ENCODE measurements at regions not wholly inside any gene's neighbourhood (a gene's known extent, or its start where the extent isn't known, plus 50 kb on each side); places are given as distances from the start of the nearest gene placed in this dataset.

DNA sequence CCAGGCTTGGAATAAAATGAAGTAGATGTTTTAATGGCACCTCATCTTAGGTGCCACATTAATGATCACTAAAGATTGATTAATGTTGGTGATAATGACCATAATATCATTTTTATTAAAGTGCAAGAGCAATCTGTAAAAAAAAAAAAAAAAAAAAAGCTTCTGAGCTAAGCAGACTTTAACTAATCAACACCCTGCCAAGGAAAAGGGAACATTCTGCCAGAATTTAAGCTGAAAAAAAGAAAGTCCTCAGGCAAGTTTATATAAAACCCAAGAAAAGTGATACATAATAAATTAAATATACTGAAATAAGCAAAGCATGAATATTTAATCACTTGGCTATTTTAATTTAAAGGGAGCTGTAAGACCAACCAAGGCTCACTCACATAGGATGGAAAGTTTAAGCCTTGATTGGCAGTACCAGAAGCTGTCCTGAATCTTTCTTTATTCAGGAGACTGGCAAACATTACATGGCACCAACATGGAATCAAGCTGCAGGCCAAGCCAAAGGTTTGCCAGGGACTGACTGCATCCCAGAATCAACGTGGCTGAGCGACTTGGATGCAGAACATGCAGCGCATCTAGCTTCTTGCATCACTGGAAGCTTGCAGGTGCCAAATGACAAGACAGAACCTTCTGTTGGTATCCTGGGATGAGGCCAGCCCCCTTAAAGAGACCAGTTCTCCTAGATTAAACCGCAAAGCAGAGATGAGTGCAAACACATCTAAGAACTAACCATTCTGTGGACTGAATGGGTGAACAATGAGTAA lies 413.6 kb downstream of the ENC1 start:
- DNase-seq: no peak

DNA sequence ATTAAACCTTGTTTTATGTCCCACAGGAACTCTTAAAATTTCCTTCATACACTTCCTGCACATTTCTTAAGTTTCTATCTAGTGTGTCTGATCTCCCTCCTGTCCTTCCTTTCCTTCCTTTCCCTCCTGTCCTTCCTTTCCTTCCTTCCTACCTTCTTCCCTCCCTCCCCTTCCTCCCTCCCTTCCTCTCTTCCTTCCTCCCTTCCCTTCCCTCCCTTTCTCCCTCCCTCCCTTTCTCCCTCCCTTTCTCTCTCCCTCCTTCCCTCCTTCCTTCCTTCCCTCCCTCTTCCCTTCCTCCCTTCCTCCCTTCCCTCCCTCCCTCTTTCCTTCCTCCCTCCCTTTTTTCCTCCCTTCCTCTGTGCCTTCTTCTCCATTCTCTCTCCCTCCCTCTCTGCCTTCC lies 414.9 kb downstream of the ENC1 start:
- DNase-seq: no peak

DNA sequence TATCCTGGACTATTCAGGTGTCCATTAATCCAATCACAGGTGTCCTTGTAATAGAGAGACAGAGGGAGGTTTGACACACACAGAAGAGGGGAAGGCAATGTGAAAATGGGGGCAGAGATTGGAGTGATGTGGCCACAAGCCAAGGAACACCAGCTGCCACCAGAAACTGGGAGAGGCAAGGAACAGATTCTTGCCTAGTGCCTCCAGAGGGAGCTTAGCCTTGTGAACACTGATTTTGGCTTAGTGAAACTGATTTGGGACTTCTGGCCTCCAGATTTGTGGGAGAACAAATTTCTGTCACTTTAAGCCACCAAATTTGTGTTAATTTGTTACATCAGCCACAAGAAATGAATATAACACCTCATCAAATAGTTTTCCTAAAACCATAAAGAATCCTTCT lies 416.2 kb downstream of the ENC1 start:
- DNase-seq: no peak

DNA sequence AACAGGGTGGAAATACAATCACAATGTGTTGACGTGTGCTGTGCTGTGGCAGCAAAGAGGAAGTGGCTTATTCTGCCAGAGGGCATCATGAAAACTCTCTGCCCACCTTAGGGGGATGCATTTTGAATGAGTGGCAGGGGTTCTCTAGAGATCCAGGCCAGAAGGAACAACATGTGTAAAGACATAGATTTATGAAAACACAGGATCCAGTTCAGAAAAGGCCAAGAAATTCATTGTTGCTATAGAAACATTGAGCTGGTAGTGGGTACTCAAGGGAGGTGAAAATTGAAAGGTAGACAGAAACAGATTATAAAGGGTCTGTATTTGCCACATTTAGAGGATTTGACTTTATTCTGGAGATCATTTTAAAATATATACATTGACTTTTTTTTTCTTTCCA lies 417.7 kb downstream of the ENC1 start:
- DNase-seq: no peak

DNA sequence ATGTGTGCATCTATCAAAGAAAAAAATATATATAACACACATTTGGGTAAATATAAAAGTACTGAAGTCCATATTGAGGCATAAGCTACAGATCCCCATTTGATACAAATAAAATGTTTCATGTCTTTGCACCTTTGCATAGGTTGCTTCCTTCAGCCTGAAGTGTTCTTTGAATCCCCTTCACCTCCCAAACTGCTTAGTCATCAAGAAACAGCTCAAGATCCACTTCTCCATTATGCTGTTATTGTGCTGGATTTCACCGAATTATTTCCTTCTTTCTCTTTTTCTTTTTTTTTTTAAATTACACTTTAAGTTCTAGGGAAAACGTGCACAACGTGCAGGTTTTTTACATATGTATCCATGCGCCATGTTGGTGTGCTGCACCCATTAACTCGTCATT lies 419.1 kb downstream of the ENC1 start:
- no peak for DNase-seq

DNA sequence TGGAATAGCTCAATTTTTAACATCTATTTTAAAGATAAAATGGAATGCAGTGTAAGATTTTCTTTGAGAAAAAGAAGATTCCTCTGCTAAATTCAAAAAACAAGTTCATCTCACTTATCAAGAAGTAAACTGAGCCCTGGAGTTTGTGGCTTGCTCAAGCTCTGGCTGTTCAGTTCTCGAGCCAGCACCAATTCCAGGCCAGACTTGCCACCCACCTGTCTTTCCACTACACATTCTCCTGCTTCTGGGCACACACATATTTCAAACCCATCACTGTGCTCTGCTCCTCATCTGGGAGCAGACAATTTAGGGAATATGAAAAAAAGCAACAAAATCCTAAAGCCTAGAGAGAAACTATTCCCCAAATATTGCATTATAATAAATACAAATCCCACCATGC lies 424.5 kb downstream of the ENC1 start:
- DNase-seq: no peak

DNA sequence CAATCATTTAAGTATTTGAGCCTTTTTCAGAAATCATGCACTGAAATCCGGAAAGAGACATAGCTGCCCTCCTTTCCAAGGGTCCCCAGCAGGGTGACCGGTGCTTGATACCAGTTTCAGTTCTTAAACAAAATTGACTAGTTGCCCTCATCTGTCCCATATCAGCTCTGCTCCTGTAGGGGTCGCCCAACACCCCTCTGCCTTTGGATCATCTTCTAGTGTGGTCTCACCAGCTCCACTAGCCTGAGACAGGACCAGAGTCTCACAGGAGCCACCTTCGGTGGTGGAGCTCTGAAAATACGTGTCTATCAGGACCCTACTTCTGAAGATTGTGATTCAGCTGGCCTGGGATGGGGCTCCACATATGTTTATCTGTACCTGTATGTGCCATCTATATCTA lies 428.2 kb downstream of the ENC1 start:
- no peak for DNase-seq

DNA sequence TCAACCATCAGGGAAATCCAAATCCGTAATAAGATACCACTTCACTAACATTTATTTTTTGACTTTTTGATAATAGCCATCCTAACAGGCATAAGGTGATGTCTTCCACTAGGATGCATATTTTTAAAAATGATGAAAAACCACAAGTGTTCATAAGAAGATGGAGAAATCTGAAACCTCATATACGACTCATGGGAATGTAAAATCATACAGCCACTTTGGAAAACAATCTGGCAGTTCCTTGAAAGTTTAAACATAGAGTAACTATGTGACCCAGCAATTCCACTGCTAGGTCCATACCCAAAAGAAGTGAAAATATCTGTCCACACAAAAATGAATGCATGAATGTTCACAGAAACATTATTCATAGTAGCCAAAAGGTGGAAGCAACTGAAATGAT lies 431.0 kb downstream of the ENC1 start:
- no peak for DNase-seq

DNA sequence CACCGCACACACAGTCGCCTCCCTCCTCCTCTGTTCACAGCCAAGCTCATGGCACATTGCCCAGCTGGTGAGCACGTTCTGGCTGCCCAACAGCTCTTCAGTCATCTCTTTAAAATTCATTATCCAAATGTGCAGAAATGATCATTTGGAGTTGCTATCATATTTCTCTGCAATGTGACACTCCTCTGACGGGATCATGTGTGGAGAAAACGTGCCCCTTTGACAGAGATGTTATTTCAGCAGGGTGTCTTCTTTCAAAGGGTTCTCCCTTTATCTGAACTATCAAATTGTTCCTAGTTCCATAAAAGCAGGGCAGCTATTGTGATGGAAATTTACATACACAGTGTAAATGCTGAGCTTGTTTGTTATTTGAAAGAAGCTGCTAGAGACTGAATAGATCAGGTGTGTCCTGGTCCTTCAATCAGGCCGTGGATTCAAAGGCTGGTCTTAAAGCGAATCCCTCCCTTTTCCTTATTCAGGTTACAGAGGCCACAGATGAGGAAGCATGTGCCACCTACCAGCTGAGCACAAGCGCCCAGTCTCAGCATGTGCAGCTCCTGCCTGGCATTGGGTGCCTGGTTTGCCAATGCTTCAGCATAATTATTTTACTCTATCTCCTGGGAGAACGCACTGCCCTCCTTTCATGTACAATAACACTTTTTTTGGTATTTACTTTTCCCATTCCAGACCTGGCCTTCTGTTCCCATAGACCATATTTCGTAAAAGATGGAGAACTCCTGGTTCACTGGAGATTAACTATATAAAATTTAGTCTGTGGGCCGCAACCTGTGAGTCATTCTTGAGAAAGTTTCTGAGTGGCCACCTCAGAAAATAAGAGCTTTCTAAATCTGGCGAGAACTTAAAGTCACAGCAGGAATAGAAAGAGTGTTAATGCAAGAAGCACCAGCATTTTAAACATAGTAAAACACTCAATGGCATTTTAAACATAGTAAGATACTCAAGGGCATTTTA lies 433.7 kb downstream of the ENC1 start:
- peak; percentile 39 for DNase-seq

DNA sequence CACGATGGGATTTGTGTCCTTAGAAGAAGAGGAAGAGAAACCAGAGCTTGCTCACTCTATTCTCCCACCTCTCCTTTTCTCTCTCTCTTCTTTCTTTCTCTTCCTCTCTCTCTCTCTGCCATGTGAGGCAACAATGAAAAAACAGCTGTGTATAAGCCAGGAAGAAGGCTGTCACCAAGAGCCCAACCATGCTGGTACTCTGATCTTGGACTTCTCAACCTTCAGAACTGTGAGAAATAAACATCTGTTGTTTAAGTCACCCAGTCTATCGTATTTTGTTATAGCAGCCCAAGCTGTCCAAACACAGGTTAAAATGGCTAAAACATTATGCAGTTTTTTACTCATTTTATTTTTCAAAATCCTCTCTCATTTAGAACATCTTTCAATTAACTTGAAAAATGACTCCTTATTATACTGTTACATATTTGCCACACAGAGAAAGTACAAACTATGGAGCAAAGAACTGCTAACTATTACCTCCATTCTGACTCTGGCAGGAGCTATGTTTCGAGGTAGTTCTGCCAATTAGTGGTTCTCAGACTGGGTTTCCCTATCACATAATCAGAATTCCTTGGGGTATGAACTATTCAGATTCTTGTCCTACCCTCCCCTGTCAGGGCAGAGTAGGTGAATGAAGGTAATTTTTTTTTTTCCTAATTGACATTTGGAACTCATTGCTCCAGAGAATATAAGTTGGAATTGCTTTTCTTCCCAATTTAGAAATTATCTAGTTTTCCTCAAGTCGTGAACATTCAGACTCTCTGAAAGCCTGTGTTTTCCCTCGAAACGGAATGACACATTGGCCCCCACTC lies 434.6 kb downstream of the ENC1 start:
- no peak for DNase-seq

DNA sequence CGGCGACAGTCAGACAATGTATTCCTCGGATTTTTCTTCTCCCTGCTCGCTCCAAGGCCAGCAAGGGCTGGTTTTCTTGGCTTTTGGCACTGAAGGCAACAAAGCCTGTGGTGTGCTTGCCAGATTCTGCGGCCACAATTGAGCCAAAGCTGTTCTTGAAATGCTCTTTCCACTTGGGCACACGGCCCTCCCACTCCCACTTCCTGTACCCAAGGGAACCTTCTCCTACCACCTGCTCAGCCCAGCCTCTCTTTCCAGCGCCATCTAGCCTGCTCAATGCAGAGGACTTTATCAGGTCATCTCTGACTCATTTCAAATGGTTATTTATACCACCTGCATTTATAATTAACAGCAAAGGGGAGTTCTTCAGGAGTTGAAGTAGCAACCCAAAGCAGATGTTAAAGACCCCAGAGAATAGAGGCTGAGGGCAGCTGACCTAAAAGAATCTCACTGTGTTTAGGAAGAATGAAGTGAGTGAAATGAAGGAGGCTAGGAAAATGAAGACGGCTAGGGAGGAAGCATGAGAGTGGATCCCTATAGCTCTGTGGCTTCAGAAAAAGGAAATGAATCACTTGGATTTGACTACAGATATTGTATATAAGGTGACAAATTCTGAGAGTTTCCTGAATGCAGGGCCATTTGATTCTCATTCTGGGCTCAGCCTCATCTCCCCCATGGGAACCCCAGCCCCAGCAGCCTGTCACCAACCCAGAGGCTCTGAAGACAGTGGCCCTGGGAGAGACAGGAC lies 439.0 kb downstream of the ENC1 start:
- no peak for DNase-seq

DNA sequence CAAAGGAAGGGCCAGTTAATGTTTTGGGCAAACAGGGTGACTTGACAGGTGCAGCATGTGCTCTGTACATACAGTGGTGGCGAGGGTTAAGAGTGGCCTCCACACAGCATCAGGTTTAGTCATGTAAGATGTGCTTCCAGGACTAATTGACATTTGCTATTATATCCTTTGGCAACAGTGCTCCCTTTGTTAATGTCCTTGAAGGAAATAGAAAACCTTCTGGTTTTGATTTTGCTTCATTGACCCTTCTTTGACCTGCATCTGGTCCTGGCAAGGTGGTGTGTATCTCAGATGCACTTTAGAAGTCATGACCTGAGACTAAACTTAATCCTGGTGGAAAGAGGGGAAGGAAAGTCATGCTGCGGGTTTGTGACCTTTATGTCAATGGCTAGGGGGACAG lies 440.0 kb downstream of the ENC1 start:
- DNase-seq: no peak

DNA sequence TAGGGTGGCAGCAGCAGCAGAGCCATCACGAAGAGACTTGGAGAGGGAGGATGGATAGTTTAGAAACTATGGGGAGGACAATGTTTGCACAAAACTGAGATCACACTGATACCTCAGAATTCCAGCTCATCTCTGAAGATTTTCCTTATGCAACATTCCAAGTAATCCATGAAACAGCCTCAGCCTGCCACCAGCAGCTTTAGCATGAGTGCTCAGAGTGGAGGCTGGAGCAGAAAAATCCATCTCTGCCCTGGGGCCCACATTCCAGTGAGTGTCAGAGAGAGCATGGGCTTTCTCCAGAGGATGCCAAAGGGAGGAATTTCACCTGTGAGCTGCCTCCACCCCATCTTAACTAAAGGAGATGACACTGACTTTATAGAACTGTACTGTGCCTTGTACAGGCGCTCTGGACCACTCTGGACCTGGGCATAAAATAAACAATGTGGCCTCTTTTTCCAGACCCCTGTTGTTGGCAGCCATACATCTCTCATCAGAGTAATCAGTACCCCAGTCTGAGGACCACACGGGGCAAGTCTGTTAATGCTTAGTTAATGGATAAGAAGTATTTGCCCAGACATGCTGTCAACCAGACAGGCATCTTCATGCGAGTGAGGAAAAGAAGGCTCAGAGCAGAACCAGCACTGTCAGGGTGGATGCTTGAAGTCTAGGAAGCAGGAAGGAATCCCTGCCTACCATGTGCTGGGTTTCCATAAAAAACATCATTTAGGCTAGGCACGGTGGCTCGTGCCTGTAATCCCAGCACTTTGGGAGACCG lies 440.9 kb downstream of the ENC1 start:
- DNase-seq: no peak

DNA sequence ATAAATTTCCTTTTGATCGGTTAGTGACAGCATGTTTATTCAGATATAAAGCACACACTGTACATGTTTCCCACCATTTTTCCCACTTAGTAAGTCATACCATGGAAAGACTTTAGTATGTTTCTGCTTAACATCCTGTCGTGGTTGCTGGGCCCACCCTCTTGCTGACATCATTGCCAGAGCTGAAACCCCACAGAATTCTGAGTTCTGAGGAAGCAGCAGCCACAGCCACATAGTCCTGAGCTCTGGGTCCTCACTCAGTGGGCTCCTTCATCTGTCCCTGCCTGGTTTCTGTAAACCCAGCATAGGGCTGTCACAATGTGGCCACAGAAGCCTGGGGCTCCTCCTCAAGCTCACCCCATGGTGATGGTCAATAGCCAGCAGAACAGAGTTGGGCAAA lies 441.5 kb downstream of the ENC1 start:
- DNase-seq: no peak

DNA sequence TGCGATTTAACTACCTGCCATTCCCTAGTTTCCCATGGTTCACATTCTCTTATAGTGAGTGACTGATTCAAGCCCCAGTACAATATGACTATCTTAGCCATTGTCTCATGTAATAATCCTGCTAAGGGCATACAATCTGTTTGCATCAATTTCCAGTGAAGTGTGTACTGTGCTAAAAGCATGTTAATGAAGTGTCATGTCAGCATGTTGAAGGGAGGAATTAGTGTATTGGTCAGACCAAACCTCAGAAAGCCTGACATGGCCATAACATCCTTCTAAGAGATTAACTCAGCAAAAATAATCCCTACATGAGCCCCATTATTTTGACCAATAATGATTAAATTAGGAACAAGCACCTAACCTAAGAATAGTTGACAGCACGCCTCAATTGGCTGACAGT lies 442.4 kb downstream of the ENC1 start:
- DNase-seq: no peak

DNA sequence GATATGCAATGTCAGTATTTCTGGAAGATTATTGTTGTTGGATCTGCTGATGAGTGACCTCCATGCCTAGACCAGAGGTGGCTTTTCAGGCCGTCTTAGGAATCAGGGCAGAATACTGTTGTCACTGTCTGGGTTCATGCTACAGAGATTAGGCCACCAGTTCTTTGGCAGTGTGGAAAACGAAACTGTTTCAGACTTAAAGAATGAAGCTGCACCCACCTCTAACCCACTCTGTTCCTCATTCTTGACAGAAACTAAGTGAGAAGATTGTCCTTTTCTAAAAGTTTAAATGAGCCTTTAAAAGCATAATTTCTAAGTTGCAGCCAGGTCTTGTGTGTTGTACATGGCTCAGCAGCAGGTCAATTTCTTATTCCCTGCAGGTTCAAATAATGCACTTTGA lies 444.3 kb downstream of the ENC1 start:
- DNase-seq: no peak

DNA sequence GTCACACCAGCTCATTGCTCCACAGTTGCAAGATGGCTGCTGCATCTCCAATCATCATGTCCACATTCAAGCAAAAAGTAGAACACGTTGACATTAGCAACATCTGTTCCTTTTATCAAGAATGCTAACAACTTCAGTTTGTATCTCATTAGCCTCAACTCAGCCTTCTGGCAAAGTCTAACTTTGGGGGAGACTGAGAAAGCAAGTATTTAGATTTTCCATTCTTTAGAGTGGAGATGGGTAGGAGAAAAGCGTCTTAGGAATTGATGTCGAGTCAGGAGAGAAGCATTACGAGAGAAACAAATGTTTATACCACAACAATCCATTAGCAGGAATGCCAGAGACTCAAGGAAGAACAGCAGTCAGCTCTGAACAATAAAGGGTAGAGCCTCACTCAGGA lies 446.3 kb downstream of the ENC1 start:
- no peak for DNase-seq

DNA sequence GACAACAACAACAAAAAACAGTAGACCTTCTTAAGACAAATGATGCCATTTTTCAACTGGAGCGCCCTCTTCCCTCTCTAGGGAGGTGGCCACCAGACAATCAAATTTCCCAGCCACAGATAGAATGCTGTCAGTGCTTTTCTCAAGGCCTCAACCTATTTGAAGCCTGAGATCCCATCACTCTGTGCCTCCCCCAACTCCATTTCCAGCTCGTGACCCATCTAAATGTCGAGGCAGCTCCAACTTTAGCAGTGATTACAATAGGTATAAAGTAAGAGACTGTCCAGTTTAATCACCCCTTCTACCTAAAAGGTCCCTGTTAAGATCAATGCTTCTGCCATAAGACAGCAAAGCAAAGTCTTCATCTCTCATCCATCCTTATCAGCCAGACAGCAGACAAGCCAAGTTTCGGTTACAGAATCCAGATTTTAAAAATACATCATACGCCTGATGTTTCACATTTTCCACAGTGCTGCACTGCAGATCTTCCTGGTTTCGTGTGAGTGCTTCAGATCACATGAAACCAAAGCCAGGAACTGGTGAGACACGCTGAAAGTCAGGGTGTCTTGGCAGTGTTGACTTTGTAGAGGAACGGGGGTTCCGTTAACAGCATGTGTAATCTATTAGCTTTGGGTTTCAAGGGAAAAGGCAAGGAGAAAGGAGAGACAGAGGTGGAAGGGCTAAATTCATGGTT lies 447.8 kb downstream of the ENC1 start:
- DNase-seq: no peak

DNA sequence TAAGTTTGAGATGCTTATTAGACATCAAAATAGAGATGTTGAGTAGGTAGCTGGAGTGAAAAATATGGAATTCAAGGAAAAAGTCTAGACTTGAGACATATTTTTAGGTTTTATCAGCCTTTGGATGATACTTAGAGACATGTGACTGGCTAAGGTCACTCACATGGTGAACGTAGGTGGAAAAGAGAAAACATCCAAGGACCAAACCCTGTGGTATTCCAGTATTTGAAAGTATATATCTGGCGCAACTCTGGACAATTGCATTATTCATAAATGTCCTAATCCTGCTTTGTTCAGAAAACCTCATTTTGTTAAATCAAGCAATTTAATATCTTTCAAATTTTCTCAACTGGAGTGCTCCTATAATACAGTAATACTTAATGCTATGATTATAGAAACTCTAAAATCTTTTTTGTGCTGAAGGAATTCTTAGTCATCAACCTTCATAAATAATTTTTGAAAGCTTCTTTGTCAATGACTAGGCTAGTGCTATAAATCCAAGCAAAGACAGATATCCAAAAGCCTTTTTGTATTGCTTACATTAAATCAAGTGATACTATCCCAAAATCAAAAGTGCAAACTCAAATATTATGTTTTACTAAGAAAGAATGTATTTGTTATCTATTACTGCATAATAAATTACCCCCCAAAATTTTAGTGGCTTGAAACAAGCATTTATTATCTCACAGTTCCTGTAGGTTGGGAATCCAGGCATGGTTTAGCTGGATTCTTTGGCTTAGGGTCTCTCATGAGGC lies 452.0 kb downstream of the ENC1 start:
- no peak for DNase-seq

DNA sequence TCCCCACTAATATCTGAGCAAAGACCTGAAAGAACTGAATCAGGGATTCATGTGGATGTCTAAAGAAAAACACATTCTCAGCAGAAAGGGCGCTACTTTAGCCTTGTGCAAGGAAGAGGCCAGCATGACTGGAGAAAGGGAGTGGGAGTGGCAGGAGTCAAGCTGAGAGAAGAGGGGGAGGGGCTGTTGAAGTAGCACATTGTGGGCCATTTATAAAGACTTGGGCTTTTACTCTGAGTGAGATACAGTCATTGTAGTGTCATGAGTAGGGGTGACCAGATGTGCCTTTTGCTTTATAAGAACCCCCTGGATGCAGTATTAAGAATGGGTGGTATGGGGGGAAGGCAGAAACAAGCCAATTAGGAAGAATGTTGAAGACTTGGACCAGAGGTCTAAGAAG lies 452.8 kb downstream of the ENC1 start:
- no peak for DNase-seq

Measured in left kidney (tissue), 1 donor.